NCI-H748 (cell line): ENCODE measurements at regions not wholly inside any gene's neighbourhood (a gene's known extent, or its start where the extent isn't known, plus 50 kb on each side); places are given as distances from the start of the nearest gene placed in this dataset.

Experiments used
- DNase-seq: peaks from one replicate; lab custom pipeline; 2025; ENCODE audit not compliant: unreplicated experiment; lab: John Stamatoyannopoulos, UW

DNA sequence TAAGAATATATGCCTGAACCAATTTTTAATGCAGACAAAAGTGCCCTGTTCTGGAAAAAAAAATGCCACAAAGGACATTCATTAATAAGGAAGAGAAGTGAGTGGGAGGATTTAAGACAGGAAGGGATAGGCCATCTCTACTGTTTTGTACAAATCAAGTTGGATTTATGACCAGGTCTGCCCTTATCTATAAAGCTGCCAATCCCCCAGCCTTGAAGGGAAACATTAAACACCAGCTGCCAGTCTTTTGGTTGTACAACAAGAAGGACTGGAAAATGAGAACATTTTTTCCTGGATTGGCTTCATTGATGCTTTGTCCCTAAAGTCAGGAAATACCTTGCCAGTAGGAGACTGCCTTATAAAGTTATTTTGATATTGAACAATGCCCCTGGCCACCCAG is 444.0 kb downstream of the NPHP4 start:
- DNase-seq = peak; percentile 0

DNA sequence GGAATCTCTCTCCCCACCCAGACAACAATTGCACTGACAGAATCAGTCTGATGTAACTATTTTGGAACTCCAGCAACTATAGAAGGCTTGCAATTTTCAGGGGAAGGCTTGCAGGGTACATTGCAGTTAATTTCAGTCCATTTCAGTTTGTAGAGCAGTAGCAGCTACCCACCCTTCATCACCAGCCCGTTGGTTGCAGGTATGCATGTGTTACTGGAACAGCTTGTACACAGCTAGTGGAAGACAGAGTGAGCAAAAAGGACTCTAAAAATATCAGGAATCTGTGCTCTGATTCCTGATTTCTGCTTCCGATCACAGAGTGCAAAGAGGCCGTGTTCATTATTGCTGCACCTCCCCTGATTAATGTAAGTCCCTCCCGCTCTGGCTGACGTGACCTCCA is 449.0 kb downstream of the NPHP4 start:
- DNase-seq = no peak

DNA sequence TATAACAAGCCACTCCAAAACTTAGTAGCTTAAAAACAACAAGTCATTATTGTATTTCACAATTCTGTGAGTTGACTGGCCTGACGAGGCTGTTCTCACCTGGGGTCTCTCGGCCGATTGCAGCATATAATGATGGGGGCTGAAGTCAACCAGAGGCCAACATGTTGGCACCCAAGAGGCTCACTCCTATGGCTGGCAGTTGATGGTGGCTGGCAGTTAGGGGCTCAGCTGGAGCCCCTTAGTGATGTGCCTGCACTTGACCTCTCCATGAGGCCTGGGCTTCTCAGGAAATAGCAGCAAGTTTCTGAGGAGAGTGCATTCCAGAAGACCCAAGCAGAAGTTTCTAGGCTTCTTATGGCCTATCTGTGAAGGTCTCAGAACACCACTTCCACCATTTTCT is 459.4 kb downstream of the NPHP4 start:
- DNase-seq = no peak

DNA sequence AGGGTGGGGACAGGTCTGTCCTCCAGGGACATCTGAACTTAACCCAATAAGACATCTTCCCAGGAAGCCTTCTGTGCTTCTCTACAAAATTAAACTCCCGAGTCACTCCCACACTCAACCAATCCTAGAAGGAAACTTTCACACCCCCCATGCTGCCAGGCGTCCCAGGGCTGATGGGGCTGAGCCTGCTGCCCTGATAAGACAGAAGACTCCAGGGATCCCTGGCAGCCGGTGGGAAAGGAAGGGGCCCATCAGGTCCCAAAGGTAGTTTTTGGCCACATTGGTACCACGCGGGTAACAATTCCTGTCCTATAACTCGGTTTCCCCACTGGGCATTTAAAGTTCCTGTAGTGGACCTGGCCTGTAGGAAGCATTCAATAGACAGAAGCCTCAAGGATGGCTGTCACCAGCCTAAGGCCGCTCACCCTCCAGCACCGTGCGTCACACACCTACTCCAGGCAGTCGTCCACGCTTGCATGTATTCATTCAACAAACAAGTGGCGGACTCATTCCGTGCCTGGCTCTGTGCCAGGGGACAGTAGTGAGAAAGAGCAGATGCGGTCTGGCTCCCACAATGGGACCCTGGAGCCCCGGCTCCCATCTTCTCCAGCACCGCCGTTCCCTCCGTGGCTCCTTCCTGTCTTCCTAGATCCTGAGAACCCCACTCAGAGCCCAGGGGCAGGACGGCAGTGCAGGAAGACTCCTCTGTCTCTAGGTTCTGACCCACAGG is 465.2 kb downstream of the NPHP4 start:
- DNase-seq = no peak

DNA sequence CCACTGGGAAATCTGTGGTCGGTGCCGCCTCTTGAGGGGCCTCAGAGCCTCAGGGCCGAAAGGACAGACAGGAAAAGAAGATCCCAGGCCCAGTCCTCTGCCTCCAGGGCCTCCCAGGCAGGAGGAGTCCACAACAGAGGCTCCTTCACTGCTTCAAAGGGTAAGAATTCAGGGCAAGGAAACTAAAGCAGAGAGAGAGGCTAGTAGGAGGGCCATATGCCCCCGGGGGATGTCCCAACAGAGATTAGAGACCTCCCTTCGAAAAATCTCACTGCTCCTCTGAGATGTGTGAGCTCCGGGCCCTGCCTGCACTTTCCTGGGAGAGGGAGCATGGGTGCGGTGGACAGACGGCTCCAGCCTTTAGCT is 465.9 kb downstream of the NPHP4 start:
- no peak for DNase-seq

DNA sequence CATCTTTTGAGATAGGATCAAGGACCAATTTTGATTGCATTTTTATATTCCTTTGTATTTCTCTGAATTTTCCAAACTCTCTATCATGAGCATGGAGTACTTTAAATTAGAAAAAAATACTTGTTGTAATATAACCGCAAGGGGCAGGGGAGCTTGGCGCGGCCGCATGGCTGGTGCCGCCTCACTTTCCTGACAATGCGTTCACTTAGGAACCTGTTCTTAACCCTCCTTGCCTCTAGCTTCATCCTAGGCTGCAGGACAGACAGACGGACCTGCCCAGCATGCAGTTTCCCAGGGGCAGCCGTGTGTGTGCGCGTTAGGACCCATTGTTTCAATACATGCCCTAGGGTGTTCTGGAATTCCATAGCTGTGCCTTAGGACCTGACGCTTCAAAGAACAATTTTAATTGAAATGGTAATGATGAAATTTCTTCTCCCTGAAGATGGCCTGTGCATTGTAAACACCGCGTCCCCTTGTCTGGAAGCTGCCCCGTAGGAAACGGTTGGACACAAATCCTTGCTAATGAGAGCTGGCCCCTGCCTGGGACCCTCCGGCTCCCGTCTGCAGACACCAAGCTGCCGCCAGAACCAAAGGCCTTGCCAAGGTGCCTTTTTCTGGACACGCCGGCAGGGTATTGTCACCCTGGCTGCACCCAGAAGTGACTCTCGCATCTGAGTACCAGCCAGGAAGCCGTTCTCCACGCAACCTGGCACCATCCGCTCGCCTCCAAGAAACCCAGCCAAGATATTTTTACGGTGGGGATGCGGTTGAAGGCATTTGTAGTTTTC is 466.4 kb downstream of the NPHP4 start:
- no peak for DNase-seq

DNA sequence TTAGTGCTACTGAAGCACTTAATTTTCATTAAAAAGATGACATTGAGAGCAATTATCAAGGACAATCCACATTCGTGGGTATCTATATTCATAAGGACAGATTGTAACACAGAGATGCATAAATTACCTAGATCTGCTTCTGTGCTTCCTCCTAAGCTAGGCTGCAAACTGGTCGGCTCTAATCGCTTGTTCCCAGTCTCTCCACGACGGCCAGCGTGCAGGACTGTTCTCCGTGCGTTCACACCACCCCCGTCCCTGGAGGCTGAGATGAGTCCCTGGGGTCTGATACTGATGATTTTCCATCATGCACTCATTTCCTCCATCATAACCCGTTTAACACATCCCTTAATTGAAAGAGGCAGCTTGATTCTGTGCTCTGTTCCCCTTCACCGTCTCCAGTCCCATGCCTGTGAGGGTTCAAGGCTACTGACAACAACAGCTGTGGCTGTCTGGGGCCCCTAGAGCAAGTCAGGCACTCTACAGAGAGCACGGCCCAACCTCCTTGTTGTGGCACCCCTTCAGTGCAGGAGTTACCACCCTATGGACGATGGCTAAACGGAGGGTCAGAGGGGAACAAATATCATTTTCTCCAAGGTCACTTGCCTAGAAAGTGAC is 469.6 kb downstream of the NPHP4 start:
- DNase-seq = no peak

DNA sequence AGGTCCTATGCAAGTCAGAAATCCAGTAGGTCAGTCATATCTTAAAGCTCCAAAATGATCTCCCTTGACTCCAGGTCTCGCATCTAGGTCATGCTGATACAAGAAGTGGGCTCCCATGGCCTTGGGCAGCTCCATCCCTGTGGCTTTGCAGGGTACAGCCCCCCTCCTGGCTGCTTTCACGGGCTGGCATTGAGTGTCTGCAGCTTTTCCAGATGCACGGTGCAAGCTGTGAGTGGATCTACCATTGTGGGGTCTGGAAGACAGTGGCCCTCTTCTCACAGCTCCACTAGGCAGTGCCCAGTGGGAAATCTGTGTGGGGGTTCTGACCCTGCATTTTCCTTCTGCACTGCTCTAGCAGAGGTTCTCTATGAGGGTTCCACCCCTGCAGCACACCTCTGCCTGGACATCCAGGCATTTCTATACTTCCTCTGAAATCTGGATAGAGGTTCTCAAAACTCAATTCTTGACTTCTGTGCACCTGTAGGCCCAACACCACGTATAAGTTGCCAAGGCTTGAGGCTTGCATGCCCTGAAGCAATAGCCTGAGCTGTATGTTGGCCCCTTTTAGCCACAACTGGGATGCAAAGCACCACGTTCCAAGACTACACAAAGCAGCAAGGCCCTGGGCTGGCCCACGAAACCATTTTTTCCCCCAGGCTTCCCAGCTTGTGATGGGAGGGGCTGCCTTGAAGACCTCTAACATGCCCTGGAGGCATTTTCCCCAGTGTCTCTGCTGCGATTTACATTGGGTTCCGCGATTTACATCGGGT is 472.7 kb downstream of the NPHP4 start:
- DNase-seq = no peak

DNA sequence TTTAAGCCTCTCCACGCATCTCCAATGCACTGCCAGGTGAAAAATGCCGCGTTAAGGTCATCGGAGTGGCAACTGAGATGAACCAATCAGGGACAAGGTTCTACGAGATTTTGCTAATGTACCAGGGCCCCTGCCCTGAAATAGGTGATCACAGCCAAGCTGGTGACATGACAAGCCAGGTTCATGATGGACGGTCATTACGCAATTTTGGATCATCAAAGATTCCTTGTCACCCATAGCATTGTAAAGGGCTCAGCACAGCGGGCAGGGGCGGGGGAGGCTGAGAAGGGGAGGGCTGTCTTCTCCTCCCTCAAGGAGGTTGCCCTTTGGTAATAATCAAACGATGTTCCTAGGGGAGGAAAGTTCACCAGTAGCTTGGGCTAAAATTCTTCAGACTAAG is 475.5 kb downstream of the NPHP4 start:
- DNase-seq = no peak

DNA sequence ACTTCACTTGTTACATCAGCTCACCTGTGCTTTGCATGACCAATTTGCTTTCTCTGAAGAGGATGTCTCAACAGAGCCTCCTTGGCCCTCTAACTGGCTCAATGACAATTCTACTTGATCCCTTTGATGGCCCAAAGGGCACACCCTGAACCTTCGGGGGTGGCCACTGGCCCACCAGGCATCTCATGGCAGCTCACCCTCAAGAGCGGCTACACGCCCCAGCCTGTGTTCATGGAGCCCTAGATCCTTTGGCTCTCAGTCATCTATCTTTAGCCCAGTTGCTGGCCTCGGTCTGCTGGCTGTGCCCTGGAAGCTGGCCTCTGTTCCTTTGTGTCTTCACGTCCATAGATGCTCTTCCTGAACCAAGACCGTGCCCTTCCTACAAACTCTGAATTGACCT is 476.7 kb downstream of the NPHP4 start:
- no peak for DNase-seq

DNA sequence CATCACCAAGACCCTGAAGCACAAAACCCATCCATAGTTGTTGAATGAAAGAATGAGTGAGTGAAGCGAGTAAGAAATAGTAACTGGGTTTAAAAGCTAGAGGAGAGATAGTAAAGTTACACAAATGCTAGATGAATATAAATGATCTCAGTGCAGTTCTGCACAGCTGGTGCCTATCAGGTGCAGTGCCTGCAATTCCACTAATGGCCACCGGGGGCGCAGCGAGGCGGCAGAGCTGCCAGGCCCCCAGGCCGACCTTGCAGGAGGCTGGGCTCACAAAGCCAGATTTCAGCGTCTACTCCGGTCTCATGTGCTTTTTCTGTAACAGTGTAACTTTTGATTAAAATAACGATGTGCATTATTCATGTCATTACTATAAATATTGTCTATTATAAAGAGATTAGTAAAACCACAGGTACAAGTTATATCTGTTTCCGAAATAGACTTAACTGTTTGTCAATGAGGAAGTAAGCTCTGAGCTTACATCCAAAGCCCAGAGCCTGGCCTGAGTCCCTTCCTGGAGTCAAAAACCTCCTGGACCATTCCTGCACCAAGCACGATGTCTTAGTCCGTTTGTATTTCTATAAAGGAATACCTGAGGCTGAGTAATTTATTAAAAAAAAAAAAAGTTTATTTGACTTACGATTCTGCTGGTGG is 477.6 kb downstream of the NPHP4 start:
- DNase-seq = peak; percentile 65

DNA sequence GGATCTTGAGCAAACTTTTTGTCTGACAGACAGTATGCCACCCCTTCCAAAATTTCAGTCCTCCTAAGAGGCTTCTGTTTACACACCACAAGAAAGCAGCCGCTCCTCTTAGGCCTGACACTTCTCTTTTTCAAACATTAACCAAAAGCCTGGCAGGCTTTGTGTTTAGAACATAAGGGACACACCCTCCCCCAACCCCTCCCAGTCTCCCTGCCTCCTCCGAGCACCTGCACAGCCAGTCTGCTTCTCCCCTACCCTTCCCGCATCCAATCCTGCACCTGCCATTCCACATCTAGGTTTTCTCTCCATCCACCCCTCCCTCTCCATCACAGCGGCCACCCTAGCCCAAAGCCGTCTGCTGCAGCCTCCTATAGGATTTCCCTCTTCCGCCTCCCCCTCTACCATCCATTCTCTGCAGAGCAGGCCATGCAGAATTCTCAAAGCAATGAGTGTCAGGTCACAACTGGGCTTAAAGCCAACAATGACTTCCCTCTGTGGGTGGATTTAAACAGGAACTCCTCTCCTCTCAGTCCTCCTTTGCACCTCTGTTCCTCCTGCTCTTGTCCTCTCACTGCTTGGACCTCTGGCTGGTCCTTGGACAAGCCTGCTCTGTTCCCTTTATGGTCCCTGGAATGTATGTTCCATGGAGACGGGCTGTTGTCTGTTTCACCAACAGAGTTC is 478.2 kb downstream of the NPHP4 start:
- DNase-seq = peak; percentile 94

DNA sequence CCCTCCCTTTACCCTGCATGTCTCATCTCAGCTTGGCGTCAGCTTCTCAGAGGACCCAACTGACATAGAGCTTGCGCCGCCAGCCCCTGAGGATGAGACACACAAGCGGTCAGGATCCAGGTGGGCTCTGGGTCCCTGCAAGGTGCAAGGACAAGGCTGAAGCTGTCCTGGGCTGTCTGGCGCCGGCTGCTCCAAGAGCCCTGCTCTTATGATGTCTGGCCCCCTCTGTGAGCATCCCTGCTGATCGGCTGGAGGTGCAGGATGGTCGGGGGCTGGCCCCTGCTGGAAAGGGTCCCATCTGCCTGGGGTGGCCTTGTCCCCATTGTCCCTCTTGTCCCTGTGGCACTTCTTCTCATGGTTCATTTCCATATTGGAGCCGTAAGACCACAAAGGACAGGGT is 479.0 kb downstream of the NPHP4 start:
- DNase-seq = no peak

DNA sequence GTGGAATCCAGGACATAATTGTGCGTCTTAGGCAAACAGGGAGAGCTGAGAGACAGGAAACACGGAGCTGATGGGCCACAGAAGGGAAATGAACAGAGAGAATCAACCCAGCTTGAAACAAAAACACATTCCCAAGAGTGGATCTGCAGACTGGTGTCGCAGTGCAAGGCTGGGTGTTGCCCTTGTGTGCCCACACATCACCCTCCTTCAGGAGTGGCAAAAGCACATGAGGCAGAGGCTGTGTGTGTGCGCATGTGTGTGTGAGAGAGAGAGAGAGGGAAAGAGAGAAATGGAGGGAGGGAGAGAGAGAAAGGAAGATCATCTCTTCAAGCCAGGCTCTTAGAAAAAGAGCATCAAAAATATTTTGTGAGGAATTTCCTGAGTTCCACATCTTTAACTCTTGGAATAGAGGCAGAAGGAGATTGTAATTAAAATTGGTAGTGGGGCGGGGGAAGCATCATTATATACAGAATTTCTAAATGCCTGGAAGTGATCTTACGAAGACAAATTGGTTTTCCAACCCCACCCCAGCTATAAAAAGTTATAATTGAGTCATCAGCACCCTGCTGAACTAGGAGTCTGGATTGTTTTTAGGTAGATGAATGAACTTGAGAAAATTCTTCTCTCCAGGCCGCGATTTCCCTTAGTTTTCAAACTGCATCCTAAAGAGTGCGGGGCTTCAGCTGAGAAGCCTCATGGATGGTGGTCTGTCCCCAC is 480.7 kb downstream of the NPHP4 start:
- DNase-seq = no peak

DNA sequence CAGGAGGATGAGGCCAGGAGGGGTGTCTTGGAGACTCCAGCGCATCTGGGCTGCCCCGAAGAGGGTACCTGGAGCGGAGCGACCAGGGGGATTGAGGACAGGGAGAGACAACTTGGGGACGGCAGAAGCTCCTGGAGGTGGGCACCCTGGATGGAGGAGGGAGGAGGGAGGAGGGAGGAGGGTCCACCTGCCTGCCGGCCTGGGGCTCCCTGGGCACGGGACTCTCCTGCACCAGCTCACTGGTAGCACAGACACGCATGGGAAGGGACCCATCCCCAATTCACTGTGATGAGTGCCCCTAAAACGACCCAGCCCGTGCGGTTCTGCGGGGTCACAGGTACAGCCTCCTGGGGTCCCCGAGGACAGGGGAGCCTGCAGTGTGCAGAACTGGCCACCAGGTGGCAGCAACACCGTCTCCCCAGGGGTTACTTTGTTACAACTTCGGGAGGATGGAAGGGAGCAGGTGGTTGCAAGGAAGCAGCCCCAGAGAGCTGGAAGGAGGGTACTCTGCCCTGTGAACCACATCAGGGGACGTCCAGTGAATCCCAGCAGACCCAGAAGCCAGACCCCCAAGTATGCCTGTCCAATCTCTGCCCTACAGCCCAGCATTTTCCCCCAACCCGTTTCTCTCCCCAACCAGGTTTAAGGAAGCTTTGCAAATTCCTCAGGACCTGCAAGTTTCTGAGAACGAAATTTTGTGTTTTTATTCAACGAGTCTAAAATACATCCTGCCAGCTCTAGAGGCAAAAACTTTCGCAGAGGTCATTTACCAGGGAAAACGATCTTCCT is 482.4 kb downstream of the NPHP4 start:
- peak; percentile 58 for DNase-seq

DNA sequence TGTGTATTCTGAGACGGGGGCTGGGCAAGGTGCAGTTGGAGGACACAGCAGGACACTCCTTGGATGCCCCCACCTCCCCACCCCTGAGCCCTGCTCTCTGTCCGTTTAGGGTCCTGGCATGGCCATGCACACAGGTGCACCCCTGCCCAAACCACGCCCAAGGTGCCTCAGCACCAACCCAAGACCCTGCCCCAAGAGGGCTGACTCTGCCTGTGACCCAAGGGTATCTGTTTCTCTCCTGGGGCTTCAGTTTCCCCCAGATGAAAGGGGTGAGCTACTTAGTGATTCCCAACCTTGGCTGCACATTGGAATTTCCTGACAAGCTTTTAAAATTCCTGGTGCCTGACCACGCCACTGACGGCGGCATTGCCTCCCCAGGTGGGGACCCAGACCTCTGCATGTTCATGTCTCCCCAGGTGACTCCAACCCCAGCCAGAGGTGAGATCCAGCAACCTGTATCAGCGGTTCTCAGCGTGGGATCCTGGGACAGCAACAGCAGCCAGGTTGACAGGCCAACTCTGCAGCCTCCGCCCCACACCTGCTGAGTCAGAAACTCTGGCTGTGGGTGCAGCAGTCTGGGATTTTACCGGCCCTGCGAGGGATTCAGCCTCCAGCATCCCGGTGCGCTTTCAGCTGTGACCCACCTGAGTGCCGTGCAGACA is 483.4 kb downstream of the NPHP4 start:
- DNase-seq = no peak

DNA sequence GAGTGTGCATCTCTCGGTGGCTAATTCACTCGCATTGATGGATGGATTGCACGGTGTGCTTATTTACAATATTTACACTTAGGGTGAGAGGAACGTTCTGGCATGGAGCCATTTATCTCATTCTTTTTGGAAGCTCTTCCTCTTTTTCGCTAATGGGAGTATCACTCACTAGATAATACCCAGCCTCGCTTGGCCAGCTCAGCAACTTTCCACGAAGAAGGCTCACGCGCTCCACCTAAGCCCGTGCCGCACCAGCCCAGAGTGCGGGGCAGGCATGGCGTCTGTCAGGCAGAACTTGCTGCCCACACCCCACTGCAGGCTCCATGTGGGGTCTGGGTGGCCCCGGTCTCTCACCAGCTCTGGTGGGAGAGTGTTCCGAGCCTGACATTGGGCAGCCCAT is 484.9 kb downstream of the NPHP4 start:
- peak; percentile 93 for DNase-seq

DNA sequence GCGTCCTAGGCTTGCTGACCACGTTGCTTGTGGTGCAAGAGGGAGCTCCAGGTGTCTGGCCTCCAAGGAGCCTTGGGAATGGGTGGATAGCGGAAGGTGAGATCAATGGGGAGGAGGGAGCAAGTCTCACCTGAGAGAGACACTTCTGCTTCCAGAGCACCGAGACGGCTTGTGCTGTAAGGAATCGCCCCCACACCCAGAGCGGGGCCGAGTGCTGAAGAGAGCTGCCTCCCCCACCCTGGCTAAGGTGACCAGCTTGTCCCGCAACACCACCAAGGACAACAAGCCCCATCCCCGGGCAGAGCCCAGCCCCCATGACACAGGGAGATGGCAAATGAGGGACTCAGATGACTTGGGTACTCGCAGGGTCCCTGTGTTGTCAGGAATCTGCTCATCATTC is 485.6 kb downstream of the NPHP4 start:
- DNase-seq = no peak

DNA sequence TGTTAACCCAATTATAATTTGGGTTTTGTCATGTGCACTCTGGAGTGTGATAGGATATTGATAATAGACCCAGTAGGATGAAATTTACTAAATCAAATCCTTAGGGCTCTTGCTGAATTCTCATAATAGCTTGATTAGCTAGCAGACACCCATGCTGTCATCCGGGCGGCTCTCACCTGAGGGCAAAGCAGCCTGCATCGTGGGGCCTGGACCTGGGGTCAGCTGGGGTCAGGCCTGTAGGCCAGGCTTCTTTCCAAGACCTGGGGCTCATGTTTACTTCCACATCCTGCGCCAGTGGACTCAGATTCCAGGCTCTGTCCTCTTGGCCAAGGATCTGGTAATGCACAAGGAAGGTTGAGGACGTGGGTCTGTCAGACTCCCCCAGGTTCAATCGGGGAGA is 486.3 kb downstream of the NPHP4 start:
- DNase-seq = no peak
